ENCODE measurements at regions not wholly inside any gene's neighbourhood (a gene's known extent, or its start where the extent isn't known, plus 50 kb on each side); places are given as distances from the start of the nearest gene placed in this dataset.

- Histone ChIP-seq H3K27me3 (ENCODE audit: insufficient read depth, low read depth, low read length) (no peaks in the 10 kb centered on the region), H4K20me1 (ENCODE audit: insufficient read depth) (no peaks in the 10 kb centered on the region), H3K4me3 (ENCODE audit: low read length) (no peak overlapping the region), H3F3A (ENCODE audit: insufficient read depth, low read length, poor library complexity, severe bottlenecking) (peaks cover 4% of the 10 kb centered on the region), H3K9me3 (ENCODE audit: low read length) (no peaks in the 10 kb centered on the region), H3K36me3 (ENCODE audit: insufficient read depth, low read length) (no peaks in the 10 kb centered on the region), H3K9me2 (ENCODE audit: insufficient read depth, low read length) (no peaks in the 10 kb centered on the region), H2AFZ (ENCODE audit: low read depth, low read length) (no peak overlapping the region), H3K9ac (ENCODE audit: low read length) (no peak overlapping the region), H3K4me2 (ENCODE audit: low read length) (no peak overlapping the region), H3K27ac (ENCODE audit: low read length) (no peak overlapping the region), H3K79me2 (replicated peaks; ENCODE audit: insufficient read depth, low read length) (no peaks in the 10 kb centered on the region)
- TF ChIP-seq SMC3 (conservative IDR thresholded peaks at IDR 0.05; ENCODE audit: poor library complexity), result no peak
- no peak for TF ChIP-seq CTCF (IDR thresholded peaks at IDR 0.05; ENCODE audit: poor library complexity, severe bottlenecking)
- no peak for TF ChIP-seq RAD21 (conservative IDR thresholded peaks at IDR 0.05)
- no peak for TF ChIP-seq POLR2AphosphoS5 (IDR thresholded peaks at IDR 0.05)
- TF ChIP-seq EZH2 (IDR thresholded peaks at IDR 0.05; ENCODE audit: borderline replicate concordance, insufficient read depth, low read length, poor library complexity, severe bottlenecking), result no peak
- TF ChIP-seq EP300 (conservative IDR thresholded peaks at IDR 0.05; ENCODE audit: poor library complexity, severe bottlenecking), result no peak
Observed at GRCh38 chr1:38239258-38239835, 192.8 kb upstream of the POU3F1 start.

DNA sequence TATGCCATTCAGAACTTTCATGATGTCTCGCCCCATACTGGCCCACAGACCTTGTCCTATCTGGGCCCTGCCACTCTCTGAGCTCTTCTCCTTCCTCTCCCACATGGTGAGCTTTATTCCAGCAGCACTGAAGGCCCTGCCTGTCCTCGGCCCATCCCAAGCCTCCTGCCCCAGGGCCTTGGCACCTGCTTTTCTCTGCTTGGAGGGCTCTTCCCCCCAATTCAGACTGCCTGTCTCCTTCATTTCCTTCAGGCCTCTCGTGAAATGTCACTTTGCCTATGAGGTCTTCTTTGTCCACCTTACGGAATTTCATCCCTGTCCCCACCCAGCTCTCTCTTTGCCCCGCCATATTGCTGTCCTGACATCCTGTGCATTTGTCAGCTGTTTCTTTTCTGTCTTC is 191.7 kb upstream of the POU3F1 start:
- Histone ChIP-seq H3K9ac (ENCODE audit: low read length) (no peak overlapping the region), H2AFZ (ENCODE audit: low read depth, low read length) (no peak overlapping the region), H3K9me3 (ENCODE audit: low read length) (no peaks in the 10 kb centered on the region), H3K36me3 (ENCODE audit: insufficient read depth, low read length) (no peaks in the 10 kb centered on the region), H4K20me1 (ENCODE audit: insufficient read depth) (no peaks in the 10 kb centered on the region), H3K4me3 (ENCODE audit: low read length) (no peak overlapping the region), H3K27me3 (ENCODE audit: insufficient read depth, low read depth, low read length) (no peaks in the 10 kb centered on the region), H3K9me2 (ENCODE audit: insufficient read depth, low read length) (no peaks in the 10 kb centered on the region), H3K4me2 (ENCODE audit: low read length) (no peak overlapping the region), H3F3A (ENCODE audit: insufficient read depth, low read length, poor library complexity, severe bottlenecking) (no peaks in the 10 kb centered on the region), H3K27ac (ENCODE audit: low read length) (no peak overlapping the region), H3K79me2 (replicated peaks; ENCODE audit: insufficient read depth, low read length) (no peaks in the 10 kb centered on the region)
- TF ChIP-seq EP300 (conservative IDR thresholded peaks at IDR 0.05; ENCODE audit: poor library complexity, severe bottlenecking) (no peak), MXI1 (conservative IDR thresholded peaks at IDR 0.05; ENCODE audit: poor library complexity, severe bottlenecking) (no peak), CTCF (IDR thresholded peaks at IDR 0.05; ENCODE audit: poor library complexity, severe bottlenecking) (no peak), REST (IDR thresholded peaks at IDR 0.05; ENCODE audit: borderline replicate concordance) (no peak), TAF1 (IDR thresholded peaks at IDR 0.05; ENCODE audit: low read depth) (no peak)

All from neural cell (in vitro differentiated cells).